Neural cell (in vitro differentiated cells): ENCODE measurements at regions not wholly inside any gene's neighbourhood (a gene's known extent, or its start where the extent isn't known, plus 50 kb on each side); places are given as distances from the start of the nearest gene placed in this dataset.

ENCODE experiments used
- H2AFZ ChIP-seq: fragments of 200-600, 300-800 bp; sonication (generic), shearing (Covaris generic); 2 replicates; pipeline ENCODE4 v1.6.0; 2014; ENCODE audit warnings: low read depth, mild to moderate bottlenecking, antibody characterized with exemption, low read length, moderate library complexity
- H3F3A ChIP-seq: fragments of 200-600 bp; shearing (Covaris generic); 2 replicates; pipeline ENCODE4 v1.6.1; 2016; ENCODE audit warnings: mild to moderate bottlenecking, moderate library complexity, mixed read lengths, antibody characterized with exemption, low read length; ENCODE audit not compliant: insufficient read depth, poor library complexity, severe bottlenecking
- H3K27ac ChIP-seq: fragments of 200-600, 300-800 bp; sonication (generic), shearing (Covaris generic); 2 replicates; pipeline ENCODE4 v1.5.1; 2014; ENCODE audit warnings: mild to moderate bottlenecking, low read length, moderate library complexity
- H3K27me3 ChIP-seq: fragments of 300-800, 200-600 bp; sonication (generic), shearing (Covaris generic); 2 replicates; pipeline ENCODE4 v1.6.0; 2014; ENCODE audit warnings: mild to moderate bottlenecking, low read depth, low read length, moderate library complexity; ENCODE audit not compliant: insufficient read depth
- H3K36me3 ChIP-seq: fragments of 300-800, 200-600 bp; sonication (generic), shearing (Covaris generic); 2 replicates; pipeline ENCODE4 v1.5.1; 2014; ENCODE audit warnings: mild to moderate bottlenecking, antibody characterized with exemption, low read length, moderate library complexity; ENCODE audit not compliant: insufficient read depth
- H3K4me2 ChIP-seq: fragments of 300-800, 200-600 bp; sonication (generic), shearing (Covaris generic); 2 replicates; pipeline ENCODE4 v1.6.0; 2014; ENCODE audit warnings: mild to moderate bottlenecking, low read length
- H3K4me3 ChIP-seq: fragments of 300-800, 200-600 bp; sonication (generic), shearing (Covaris generic); 2 replicates; pipeline ENCODE4 v1.5.1; 2014; ENCODE audit warnings: mild to moderate bottlenecking, low read length, moderate library complexity
- H3K79me2 ChIP-seq: fragments of 200-600 bp; shearing (Covaris generic); replicated peaks from 2 replicates; pipeline ENCODE4 v1.6.0; 2014; ENCODE audit warnings: mild to moderate bottlenecking, low read length, moderate library complexity; ENCODE audit not compliant: insufficient read depth
- H3K9ac ChIP-seq: fragments of 300-800, 200-600 bp; sonication (generic), shearing (Covaris generic); 2 replicates; pipeline ENCODE4 v1.6.1; 2016; ENCODE audit warnings: mild to moderate bottlenecking, low read length, mixed read lengths
- H3K9me2 ChIP-seq: fragments of 200-600 bp; shearing (Covaris generic); 2 replicates; pipeline ENCODE4 v1.6.1; 2016; ENCODE audit warnings: mild to moderate bottlenecking, low read length, mixed read lengths; ENCODE audit not compliant: insufficient read depth
- H3K9me3 ChIP-seq: fragments of 200-600, 300-800 bp; sonication (generic), shearing (Covaris generic); 2 replicates; pipeline ENCODE4 v1.6.1; 2016; ENCODE audit warnings: mild to moderate bottlenecking, mixed run types, low read length, moderate library complexity, mixed read lengths
- H4K20me1 ChIP-seq: fragments of 200-600 bp; shearing (Covaris generic); 2 replicates; pipeline ENCODE4 v1.6.1; 2016; ENCODE audit warnings: mild to moderate bottlenecking, mixed run types; ENCODE audit not compliant: insufficient read depth
- CTCF ChIP-seq: fragments of 450-650 bp; IDR thresholded peaks from 2 replicates; pipeline ENCODE4 v1.5.1; 2014; ENCODE audit warnings: antibody characterized with exemption, mild to moderate bottlenecking, moderate library complexity; ENCODE audit not compliant: poor library complexity, severe bottlenecking
- EP300 ChIP-seq: fragments of 450-650 bp; conservative IDR thresholded peaks from 2 replicates; pipeline ENCODE4 v1.6.1; 2014; ENCODE audit warnings: antibody characterized with exemption, mild to moderate bottlenecking, moderate library complexity; ENCODE audit not compliant: poor library complexity, severe bottlenecking
- EZH2 ChIP-seq: fragments of 200-600, 300-800 bp; shearing (Covaris generic), sonication (generic); IDR thresholded peaks from 2 replicates; pipeline ENCODE4 v1.6.1; 2014; ENCODE audit warnings: antibody characterized with exemption, low read length, borderline replicate concordance, mild to moderate bottlenecking; ENCODE audit not compliant: insufficient read depth, poor library complexity, severe bottlenecking
- MXI1 ChIP-seq: fragments of 450-650 bp; conservative IDR thresholded peaks from 2 replicates; pipeline ENCODE4 v1.6.1; 2014; ENCODE audit warnings: antibody characterized with exemption, mild to moderate bottlenecking; ENCODE audit not compliant: poor library complexity, severe bottlenecking
- POLR2AphosphoS5 ChIP-seq: IDR thresholded peaks from 2 replicates; pipeline ENCODE4 v1.6.1; 2012
- RAD21 ChIP-seq: fragments of 450-650 bp; conservative IDR thresholded peaks from 2 replicates; pipeline ENCODE4 v1.6.1; 2014; ENCODE audit warnings: antibody characterized with exemption, mild to moderate bottlenecking, moderate library complexity
- REST ChIP-seq: IDR thresholded peaks from 2 replicates; pipeline ENCODE4 v1.6.1; 2012; ENCODE audit warnings: borderline replicate concordance
- SMC3 ChIP-seq: fragments of 450-650 bp; conservative IDR thresholded peaks from 2 replicates; pipeline ENCODE4 v1.6.1; 2014; ENCODE audit warnings: antibody characterized with exemption, mild to moderate bottlenecking, moderate library complexity; ENCODE audit not compliant: poor library complexity
- TAF1 ChIP-seq: IDR thresholded peaks from 2 replicates; pipeline ENCODE4 v1.6.1; 2012; ENCODE audit warnings: low read depth

- no peak for TF ChIP-seq MXI1
- no peak for TF ChIP-seq EZH2
- no peak for TF ChIP-seq EP300
- TF ChIP-seq REST, result no peak
- no peak for TF ChIP-seq CTCF
- no peak for TF ChIP-seq RAD21
- TF ChIP-seq SMC3, result no peak
- no peak for TF ChIP-seq POLR2AphosphoS5
- no peak for TF ChIP-seq TAF1
- H4K20me1 ChIP-seq, result no peaks in the 10 kb centered on the region
Measured at GRCh38 chr1:215453440-215453839, 113.7 kb upstream of the KCTD3 start.

GRCh38 chr1:215457213-215457612, 109.9 kb upstream of the KCTD3 start:
- Histone ChIP-seq H3F3A (no peaks in the 10 kb centered on the region), H3K9me3 (no peaks in the 10 kb centered on the region), H3K4me3 (no peak overlapping the region), H4K20me1 (no peaks in the 10 kb centered on the region), H3K9me2 (no peaks in the 10 kb centered on the region), H3K27ac (no peak overlapping the region), H3K36me3 (no peaks in the 10 kb centered on the region), H2AFZ (no peak overlapping the region), H3K4me2 (no peak overlapping the region), H3K79me2 (no peaks in the 10 kb centered on the region), H3K27me3 (no peaks in the 10 kb centered on the region), H3K9ac (no peak overlapping the region)
- TF ChIP-seq REST, result no peak
- no peak for TF ChIP-seq EZH2
- no peak for TF ChIP-seq EP300
- TF ChIP-seq MXI1, result no peak
- TF ChIP-seq POLR2AphosphoS5, result no peak
- no peak for TF ChIP-seq RAD21
- no peak for TF ChIP-seq CTCF
- no peak for TF ChIP-seq SMC3

More at GRCh38 chr1:215453440-215453839, 113.7 kb upstream of the KCTD3 start:
- no peak overlapping the region for H3K4me2 ChIP-seq
- H3K79me2 ChIP-seq, result no peaks in the 10 kb centered on the region
- no peak overlapping the region for H3K27ac ChIP-seq
- no peaks in the 10 kb centered on the region for H3K9me3 ChIP-seq
- no peaks in the 10 kb centered on the region for H3K9me2 ChIP-seq
- no peaks in the 10 kb centered on the region for H3K27me3 ChIP-seq
- H3K9ac ChIP-seq, result no peak overlapping the region
- H2AFZ ChIP-seq, result no peak overlapping the region
- H3K4me3 ChIP-seq, result no peak overlapping the region
- H3K36me3 ChIP-seq, result no peaks in the 10 kb centered on the region
- no peaks in the 10 kb centered on the region for H3F3A ChIP-seq
